ENCODE measurements at regions not wholly inside any gene's neighbourhood (a gene's known extent, or its start where the extent isn't known, plus 50 kb on each side); places are given as distances from the start of the nearest gene placed in this dataset.

DNA sequence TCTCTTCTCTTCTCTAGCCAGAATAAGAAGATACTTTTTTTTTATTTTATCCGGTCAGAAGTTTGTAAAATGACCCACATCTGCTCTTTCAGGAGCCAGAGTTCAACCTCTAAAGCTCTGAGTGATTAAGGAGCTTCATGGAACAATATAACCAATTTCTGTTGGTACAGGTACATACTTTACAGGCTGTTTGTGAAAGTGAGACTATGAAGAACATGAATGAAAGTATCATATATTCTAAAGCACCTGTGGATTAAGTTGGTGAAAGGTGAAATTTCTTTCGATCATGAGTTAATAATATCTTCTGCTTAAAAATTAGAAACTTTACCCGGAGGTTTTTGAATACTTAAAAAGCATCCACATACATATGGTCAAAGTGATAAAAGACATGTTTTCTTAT is 65.2 kb downstream of the DMRT2 start:
- Mint-ChIP-seq H3K9me3 (peaks cover 0 to 2% of the 10 kb centered on the region in 2 donors), H3K36me3 (ENCODE audit: insufficient read depth in 2 of 2) (no peaks in the 10 kb centered on the region), H3K27me3 (ENCODE audit: low read depth) (no peaks in the 10 kb centered on the region), H3K4me3 (no peak overlapping the region), H3K27ac (no peak overlapping the region), H3K4me1 (ENCODE audit: low read depth) (no peaks in the 10 kb centered on the region)
- ATAC-seq (replicated peaks in 1 of 2) (no peak), DNase-seq (no peak)

DNA sequence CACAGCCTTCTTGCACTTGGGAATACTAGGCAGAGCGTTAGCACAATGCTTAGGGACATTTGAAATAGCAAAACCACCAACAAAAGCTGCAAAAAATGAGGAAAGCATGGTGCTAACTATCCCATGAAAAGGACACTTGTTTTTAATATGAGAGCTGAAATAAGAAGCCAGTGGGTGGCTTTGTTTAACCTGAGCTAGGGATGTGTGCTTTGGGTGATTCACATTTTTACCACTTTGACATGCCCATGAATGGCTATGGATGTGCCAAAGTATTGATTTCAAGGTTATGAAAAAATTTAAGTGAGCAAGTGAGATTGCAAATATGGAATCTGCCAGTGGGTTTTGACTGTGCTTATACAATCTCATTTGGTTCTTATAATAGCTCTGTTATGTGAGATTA is 67.3 kb downstream of the DMRT2 start:
- Mint-ChIP-seq H3K27me3 (ENCODE audit: low read depth) (no peaks in the 10 kb centered on the region), H3K4me3 (no peak overlapping the region), H3K4me1 (ENCODE audit: low read depth) (no peaks in the 10 kb centered on the region), H3K27ac (no peak overlapping the region), H3K9me3 (peaks cover 0 to 2% of the 10 kb centered on the region in 2 donors), H3K36me3 (ENCODE audit: insufficient read depth in 2 of 2) (no peaks in the 10 kb centered on the region)
- no peak for ATAC-seq (replicated peaks in 1 of 2)
- no peak for DNase-seq

DNA sequence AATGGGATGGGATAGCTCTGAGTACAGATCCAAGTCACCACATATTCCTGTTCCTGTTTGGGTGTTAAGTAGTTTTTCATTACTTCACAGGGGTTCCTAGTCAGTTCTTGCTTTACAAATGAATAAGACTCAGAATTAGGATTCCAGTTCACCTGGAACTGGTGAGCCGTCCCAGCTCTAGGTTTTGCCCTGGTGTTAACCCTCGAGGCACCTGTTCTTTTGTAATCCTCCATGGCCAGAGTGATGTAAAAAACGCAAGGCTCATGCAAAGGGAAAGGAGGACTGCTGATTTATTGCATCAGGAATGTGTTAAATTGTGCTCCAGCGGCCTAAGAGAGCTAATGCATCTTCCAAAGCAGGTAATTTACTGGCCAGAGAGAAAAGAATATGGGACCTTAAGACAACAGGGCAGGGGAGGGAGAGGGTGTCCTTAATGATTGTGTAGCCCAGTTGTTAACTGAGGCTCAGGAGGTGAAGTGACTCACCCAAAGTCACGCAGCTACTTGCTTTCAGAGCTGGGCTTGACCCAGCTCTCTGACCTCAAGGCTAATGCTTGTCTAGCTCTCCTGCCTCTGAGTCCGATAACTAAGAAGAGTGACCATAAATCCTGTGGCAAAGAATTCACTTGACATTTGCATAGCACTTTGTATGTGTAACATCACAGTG is 70.5 kb downstream of the DMRT2 start:
- H3K4me3 Mint-ChIP-seq = no peak overlapping the region
- no peaks in the 10 kb centered on the region for H3K36me3 Mint-ChIP-seq (ENCODE audit: insufficient read depth in 2 of 2)
- ATAC-seq (replicated peaks in 1 of 2) (no peak), DNase-seq (no peak)
- no peaks in the 10 kb centered on the region for H3K4me1 Mint-ChIP-seq (ENCODE audit: low read depth)
- H3K27ac Mint-ChIP-seq = no peak overlapping the region
- H3K9me3 Mint-ChIP-seq = no peaks in the 10 kb centered on the region
- peaks cover 3% of the 10 kb centered on the region for H3K27me3 Mint-ChIP-seq (ENCODE audit: low read depth)

DNA sequence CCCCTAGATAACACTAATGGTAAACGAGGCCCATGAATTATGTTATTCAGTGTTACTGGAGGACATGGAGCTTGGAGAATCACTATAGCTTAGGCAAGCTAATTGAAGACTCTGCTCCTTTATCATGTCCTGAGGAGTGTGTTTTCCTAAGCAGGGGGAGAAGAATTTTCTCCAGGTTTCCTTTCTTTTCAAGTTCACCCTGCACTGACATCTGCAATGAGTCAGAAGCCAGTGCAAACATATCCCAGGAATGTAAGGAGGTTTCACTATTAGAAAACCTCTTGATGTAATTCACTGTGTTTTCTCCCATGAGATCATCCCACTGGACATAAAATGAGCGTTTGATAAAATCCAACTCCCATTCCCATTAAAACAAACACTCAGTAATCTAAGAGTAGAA is 75.6 kb downstream of the DMRT2 start:
- H3K36me3 Mint-ChIP-seq (ENCODE audit: insufficient read depth in 2 of 2) = no peaks in the 10 kb centered on the region
- peaks cover 8% of the 10 kb centered on the region for H3K27me3 Mint-ChIP-seq (ENCODE audit: low read depth)
- no peaks in the 10 kb centered on the region for H3K4me1 Mint-ChIP-seq (ENCODE audit: low read depth)
- ATAC-seq (replicated peaks in 1 of 2) (no peak), DNase-seq (no peak)
- H3K4me3 Mint-ChIP-seq = no peak overlapping the region
- H3K27ac Mint-ChIP-seq = no peak overlapping the region
- H3K9me3 Mint-ChIP-seq = no peaks in the 10 kb centered on the region

DNA sequence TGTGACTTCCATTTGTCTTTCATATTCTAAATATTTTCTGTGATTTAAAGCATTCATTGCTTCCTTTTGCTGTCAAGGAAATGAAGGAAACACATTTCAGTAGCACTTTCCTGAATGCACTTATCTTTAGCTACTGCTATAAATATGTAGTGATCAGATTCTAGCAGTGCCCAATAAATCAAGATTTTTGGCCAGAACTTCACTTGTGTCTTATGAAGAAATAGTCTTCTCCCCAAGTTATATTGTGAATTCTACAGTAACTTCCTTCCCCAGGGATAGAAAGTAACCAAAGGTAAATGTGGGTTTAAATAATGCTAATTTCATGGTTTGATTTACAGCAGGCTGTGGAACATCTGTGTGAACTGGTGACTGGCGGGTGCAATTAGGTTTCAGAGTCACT is 77.9 kb downstream of the DMRT2 start:
- Mint-ChIP-seq H3K4me3 (no peak overlapping the region), H3K4me1 (ENCODE audit: low read depth) (no peaks in the 10 kb centered on the region), H3K27me3 (ENCODE audit: low read depth) (peaks cover 8% of the 10 kb centered on the region), H3K36me3 (ENCODE audit: insufficient read depth in 2 of 2) (no peaks in the 10 kb centered on the region), H3K27ac (no peak overlapping the region), H3K9me3 (peaks cover 0 to 2% of the 10 kb centered on the region in 2 donors)
- no peak for DNase-seq
- no peak for ATAC-seq (replicated peaks in 1 of 2)

DNA sequence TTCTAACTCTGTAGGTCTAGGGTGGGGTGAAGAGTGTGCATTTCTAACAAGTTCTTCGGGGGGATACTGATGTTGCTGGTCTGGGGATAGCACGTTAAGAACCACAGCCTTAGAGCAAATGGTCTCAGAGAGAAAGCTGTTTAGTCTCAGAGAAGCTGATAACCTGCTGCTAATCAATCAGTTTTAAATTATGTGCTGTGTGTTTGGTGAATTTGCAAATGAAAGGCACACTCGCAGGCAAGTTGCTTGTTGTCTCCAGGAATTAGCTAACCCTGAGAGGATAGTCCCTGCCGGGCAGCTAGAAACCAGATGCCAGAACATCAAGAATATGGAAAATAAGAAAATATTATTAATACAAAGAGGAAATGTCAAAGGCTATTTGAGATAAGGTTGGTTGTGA is 79.2 kb downstream of the DMRT2 start:
- Mint-ChIP-seq H3K27ac (no peak overlapping the region), H3K27me3 (ENCODE audit: low read depth) (peaks cover 8% of the 10 kb centered on the region), H3K36me3 (ENCODE audit: insufficient read depth in 2 of 2) (no peaks in the 10 kb centered on the region), H3K9me3 (peaks cover 0 to 2% of the 10 kb centered on the region in 2 donors), H3K4me3 (no peak overlapping the region), H3K4me1 (ENCODE audit: low read depth) (no peaks in the 10 kb centered on the region)
- DNase-seq = no peak
- no peak for ATAC-seq (replicated peaks in 1 of 2)

DNA sequence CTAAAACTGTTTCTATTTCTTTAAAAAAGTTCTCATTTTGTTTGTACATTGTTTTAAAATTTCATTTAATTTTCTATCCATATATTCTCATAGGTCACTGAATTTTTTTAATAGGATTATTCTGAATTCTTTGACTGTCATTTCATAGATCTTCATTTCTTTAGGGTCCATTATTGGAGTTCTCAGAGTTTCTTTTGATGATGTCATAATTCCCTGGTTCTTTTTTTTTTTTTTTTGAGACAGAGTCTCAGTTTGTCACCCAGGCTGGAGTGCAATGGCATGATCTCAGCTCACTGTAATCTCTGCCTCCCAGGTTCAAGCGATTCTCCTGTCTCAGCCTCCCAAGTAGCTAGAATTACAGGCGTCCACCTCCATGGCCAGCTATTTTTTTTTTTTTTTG is 89.9 kb downstream of the DMRT2 start:
- Mint-ChIP-seq H3K27ac (peak overlapping the region; percentile 46), H3K36me3 (ENCODE audit: insufficient read depth in 2 of 2) (peaks cover 3 to 5% of the 10 kb centered on the region in 2 donors), H3K4me1 (ENCODE audit: low read depth) (no peaks in the 10 kb centered on the region), H3K9me3 (peaks cover 6 to 10% of the 10 kb centered on the region in 2 donors), H3K27me3 (ENCODE audit: low read depth) (no peaks in the 10 kb centered on the region), H3K4me3 (no peak overlapping the region)
- no peak for DNase-seq
- ATAC-seq (replicated peaks in 1 of 2) = no peak

DNA sequence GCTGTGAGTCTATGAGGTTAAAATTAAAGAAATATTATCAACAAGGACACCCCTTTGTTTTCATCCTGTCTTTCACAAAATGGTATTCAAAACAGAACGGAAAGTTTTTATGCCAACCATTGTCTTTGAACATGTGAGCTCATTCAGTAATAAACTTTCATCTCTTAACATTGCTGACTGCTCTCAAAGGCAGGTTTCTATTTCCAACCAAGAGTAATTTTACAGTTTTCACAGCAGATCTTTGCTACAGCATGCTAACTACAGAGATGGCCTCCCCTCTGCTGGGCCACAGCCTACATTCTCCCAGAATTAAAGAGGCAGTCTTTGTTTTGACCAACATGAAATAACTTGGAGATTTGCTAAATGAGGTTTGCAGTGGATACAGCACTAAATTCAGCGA is 101.5 kb downstream of the DMRT2 start:
- no peak for DNase-seq
- no peaks in the 10 kb centered on the region for H3K4me1 Mint-ChIP-seq (ENCODE audit: low read depth)
- peaks cover 0 to 1% of the 10 kb centered on the region in 2 donors for H3K36me3 Mint-ChIP-seq (ENCODE audit: insufficient read depth in 2 of 2)
- no peaks in the 10 kb centered on the region for H3K27me3 Mint-ChIP-seq (ENCODE audit: low read depth)
- no peak overlapping the region for H3K4me3 Mint-ChIP-seq
- ATAC-seq (replicated peaks in 1 of 2) = no peak
- H3K9me3 Mint-ChIP-seq = peaks cover 0 to 3% of the 10 kb centered on the region in 2 donors
- no peak overlapping the region for H3K27ac Mint-ChIP-seq

DNA sequence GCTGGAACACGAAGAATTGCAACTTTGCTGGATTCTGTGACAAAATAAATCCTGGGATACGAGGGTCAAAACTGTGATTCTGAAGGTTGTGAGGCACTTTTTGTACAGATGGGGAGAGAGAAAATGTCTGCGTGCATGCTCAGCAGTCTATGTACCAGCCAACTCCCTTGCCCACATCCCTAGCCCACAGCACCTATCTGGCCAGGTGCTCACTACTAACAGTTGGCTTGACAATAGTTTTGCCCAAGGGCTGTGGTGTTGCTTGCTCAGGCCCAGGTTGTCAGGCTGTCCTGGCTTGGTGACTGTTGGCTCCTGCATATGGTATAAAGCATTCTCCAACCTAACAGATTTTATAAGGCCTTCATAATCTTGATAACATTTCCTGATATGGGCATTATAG is 102.0 kb downstream of the DMRT2 start:
- H3K4me1 Mint-ChIP-seq (ENCODE audit: low read depth) = no peaks in the 10 kb centered on the region
- no peak overlapping the region for H3K27ac Mint-ChIP-seq
- H3K27me3 Mint-ChIP-seq (ENCODE audit: low read depth) = no peaks in the 10 kb centered on the region
- no peaks in the 10 kb centered on the region for H3K36me3 Mint-ChIP-seq (ENCODE audit: insufficient read depth in 2 of 2)
- DNase-seq (no peak), ATAC-seq (replicated peaks in 1 of 2) (no peak)
- H3K4me3 Mint-ChIP-seq = no peak overlapping the region
- peaks cover 0 to 1% of the 10 kb centered on the region in 2 donors for H3K9me3 Mint-ChIP-seq

DNA sequence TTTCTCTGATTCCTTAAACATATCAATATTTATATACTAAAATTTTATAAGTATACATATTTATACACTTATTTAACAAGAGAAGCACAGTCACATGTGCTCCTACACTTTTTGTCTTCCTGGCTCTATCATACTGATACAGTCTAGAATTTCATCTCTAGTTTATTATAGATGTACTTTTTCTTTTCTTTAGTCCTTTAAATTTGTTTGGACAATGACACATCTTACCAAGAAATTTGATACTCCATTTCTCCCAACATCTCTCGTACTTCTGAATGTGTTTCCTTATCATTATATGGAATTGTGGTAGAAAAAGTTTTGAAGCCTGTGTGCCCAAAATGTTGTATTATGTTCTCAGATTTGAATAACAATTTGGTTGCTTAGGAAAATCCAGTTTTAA is 104.6 kb downstream of the DMRT2 start:
- no peaks in the 10 kb centered on the region for H3K27me3 Mint-ChIP-seq (ENCODE audit: low read depth)
- ATAC-seq (replicated peaks in 1 of 2) = no peak

DNA sequence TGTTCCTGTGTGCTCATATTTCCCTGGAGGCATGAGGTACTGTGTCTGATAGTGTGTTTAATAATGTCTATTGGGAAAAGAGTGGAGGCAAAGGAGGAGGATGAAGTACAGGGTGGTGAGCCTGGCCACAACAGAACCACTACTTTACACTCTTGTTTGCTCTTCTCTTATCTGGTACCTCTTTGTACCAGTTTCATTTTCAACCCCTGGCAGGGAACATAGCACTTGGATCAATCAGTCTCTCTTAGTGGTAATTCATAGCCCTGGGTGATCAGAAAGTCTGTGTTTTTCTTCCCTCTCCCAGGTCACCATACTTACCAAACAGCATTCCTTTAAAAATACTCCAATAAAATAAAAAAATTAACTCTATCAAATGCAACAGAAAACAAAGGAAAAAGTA is 105.4 kb downstream of the DMRT2 start:
- H3K9me3 Mint-ChIP-seq = peaks cover 0 to 3% of the 10 kb centered on the region in 2 donors
- H3K4me1 Mint-ChIP-seq (ENCODE audit: low read depth) = no peaks in the 10 kb centered on the region
- DNase-seq = no peak
- no peaks in the 10 kb centered on the region for H3K36me3 Mint-ChIP-seq (ENCODE audit: insufficient read depth in 2 of 2)
- no peak for ATAC-seq (replicated peaks in 1 of 2)
- no peak overlapping the region for H3K4me3 Mint-ChIP-seq
- no peaks in the 10 kb centered on the region for H3K27me3 Mint-ChIP-seq (ENCODE audit: low read depth)
- no peak overlapping the region for H3K27ac Mint-ChIP-seq

More for the DNA sequence above, 104.6 kb downstream of the DMRT2 start:
- H3K4me3 Mint-ChIP-seq = no peak overlapping the region
- no peak overlapping the region for H3K27ac Mint-ChIP-seq
- H3K36me3 Mint-ChIP-seq (ENCODE audit: insufficient read depth in 2 of 2) = no peaks in the 10 kb centered on the region
- no peak for DNase-seq
- no peaks in the 10 kb centered on the region for H3K4me1 Mint-ChIP-seq (ENCODE audit: low read depth)
- peaks cover 0 to 3% of the 10 kb centered on the region in 2 donors for H3K9me3 Mint-ChIP-seq

DNA sequence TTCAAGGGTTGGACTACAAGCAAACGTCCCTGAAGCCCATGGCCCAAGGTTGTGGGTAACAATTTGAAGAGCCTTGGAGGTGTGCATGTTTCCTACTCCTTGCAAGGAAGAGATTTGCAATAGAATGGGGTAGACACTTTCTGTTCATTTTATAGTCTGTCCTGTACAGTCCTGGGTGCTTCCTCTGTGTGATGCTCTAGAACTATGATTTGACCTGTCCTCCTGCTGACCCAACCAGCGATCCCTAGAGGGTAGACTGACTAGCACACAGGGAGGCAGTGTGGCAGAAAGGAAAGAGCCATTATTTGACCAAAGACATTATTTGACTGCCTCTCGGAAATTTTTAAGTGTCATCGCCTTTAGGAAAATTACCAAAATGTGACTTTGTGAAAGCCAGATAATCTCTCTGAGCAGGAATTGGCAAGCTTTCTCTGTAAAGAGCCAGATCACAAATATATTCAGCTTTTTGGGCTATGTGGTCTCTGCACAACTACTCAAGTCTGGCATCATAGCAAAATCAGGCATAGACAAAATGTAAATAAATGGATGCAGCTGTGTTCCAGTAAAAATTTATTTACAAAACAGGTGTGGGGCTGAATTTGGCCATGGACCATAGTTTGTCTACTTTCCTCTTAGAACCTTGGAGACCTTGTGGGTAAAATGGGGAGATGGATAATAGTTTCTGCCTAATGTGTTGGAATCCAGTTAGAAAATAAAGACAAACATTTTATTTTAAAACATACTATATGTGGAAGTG is 106.8 kb downstream of the DMRT2 start:
- Mint-ChIP-seq H3K4me1 (ENCODE audit: low read depth) (no peaks in the 10 kb centered on the region), H3K9me3 (peaks cover 0 to 2% of the 10 kb centered on the region in 2 donors), H3K36me3 (ENCODE audit: insufficient read depth in 2 of 2) (no peaks in the 10 kb centered on the region), H3K27me3 (ENCODE audit: low read depth) (no peaks in the 10 kb centered on the region), H3K4me3 (no peak overlapping the region), H3K27ac (no peak overlapping the region)
- ATAC-seq (replicated peaks in 1 of 2) (no peak), DNase-seq (no peak)

DNA sequence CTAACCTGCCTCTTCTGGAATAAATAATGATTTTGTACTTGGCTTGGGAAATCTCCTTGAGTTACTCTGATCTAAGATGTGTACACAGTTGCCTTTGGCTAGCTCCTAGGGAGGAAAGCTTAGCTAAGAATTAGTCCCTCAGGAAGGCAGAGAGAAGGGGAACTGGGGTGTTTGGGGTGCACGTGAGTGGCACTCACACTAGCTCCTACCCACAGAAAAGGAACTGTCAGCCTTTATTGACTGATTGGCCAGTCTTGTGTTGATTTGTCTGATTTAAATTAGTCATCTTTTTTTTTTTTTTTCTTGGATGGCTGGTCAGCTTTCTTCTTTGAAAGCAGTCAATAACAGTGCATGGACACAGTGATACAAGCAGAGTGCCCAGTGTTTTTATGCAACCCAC is 107.7 kb downstream of the DMRT2 start:
- H3K27ac Mint-ChIP-seq = no peak overlapping the region
- DNase-seq (no peak), ATAC-seq (replicated peaks in 1 of 2) (no peak)
- H3K4me1 Mint-ChIP-seq (ENCODE audit: low read depth) = no peaks in the 10 kb centered on the region
- H3K9me3 Mint-ChIP-seq = peaks cover 0 to 2% of the 10 kb centered on the region in 2 donors
- no peaks in the 10 kb centered on the region for H3K27me3 Mint-ChIP-seq (ENCODE audit: low read depth)
- H3K4me3 Mint-ChIP-seq = no peak overlapping the region
- H3K36me3 Mint-ChIP-seq (ENCODE audit: insufficient read depth in 2 of 2) = no peaks in the 10 kb centered on the region

DNA sequence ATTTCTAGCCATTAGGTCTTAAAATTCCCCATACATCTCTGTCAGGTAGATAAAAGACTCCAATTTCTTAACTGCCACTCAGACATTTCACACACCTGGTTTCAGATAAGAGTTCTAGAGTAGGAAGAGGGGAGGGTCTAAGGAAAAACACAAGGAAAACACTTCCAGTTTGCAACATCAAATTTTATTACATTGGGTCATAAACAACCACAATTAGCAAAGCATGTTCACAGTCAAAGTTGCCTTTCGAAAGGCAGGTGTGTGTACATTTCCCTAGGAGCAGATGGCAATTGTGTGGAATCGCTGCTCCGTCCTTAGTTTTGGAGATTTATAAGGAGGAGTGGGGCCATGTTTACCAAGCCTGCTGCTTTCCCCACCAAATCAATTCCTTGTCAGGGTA is 120.8 kb downstream of the DMRT2 start:
- DNase-seq (no peak), ATAC-seq (replicated peaks in 1 of 2) (no peak)
- Mint-ChIP-seq H3K36me3 (ENCODE audit: insufficient read depth in 2 of 2) (no peaks in the 10 kb centered on the region), H3K4me1 (ENCODE audit: low read depth) (peaks cover 7% of the 10 kb centered on the region), H3K4me3 (no peak overlapping the region), H3K27ac (no peak overlapping the region), H3K9me3 (peaks cover 6 to 9% of the 10 kb centered on the region in 2 donors), H3K27me3 (ENCODE audit: low read depth) (no peaks in the 10 kb centered on the region)

Data from activated T-cell treated with anti-CD3 and anti-CD28 coated beads, Interleukin-2, amount 50 U/mL, for 72 hours (primary cell).